Loucy (cell line): ENCODE measurements at regions not wholly inside any gene's neighbourhood (a gene's known extent, or its start where the extent isn't known, plus 50 kb on each side); places are given as distances from the start of the nearest gene placed in this dataset.

Source experiments
- EZH2phosphoT487 ChIP-seq: fragments of 200-600 bp; IDR thresholded peaks from 2 replicates; pipeline ENCODE4 v1.6.1; 2018; ENCODE audit warnings: antibody characterized with exemption, mild to moderate bottlenecking, moderate library complexity, borderline replicate concordance
- TF ChIP-seq, protein P1 (sequence below): fragments of 200-600 bp; sonication (generic); conservative IDR thresholded peaks from 2 replicates; pipeline ENCODE4 v1.5.1; 2014; ENCODE audit warnings: mild to moderate bottlenecking, antibody characterized with exemption, low read length

DNA sequence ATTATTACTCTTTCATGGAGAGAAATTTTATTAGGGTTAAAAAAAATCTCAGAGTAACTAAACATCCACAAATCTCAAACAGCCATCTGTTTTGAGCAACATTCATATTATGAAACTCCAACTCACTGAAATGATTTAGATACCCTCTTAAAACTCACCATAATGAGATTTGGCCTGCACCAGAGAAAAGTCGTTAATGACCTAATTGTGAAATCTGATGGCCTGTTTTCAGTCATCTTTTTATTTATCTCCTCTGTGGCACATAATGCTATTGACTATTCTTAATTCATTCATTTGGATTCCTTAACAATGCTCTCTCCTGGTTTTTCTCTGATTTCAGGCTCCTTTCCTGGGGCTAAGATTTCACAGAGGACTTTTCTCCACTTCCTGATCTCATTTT lies 192.7 kb downstream of the RNF144B start:
- TF ChIP-seq, protein P1, sequence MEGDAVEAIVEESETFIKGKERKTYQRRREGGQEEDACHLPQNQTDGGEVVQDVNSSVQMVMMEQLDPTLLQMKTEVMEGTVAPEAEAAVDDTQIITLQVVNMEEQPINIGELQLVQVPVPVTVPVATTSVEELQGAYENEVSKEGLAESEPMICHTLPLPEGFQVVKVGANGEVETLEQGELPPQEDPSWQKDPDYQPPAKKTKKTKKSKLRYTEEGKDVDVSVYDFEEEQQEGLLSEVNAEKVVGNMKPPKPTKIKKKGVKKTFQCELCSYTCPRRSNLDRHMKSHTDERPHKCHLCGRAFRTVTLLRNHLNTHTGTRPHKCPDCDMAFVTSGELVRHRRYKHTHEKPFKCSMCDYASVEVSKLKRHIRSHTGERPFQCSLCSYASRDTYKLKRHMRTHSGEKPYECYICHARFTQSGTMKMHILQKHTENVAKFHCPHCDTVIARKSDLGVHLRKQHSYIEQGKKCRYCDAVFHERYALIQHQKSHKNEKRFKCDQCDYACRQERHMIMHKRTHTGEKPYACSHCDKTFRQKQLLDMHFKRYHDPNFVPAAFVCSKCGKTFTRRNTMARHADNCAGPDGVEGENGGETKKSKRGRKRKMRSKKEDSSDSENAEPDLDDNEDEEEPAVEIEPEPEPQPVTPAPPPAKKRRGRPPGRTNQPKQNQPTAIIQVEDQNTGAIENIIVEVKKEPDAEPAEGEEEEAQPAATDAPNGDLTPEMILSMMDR = no peak
- TF ChIP-seq EZH2phosphoT487 = no peak
